Activated gamma-delta T cell treated with Interleukin-2 at 50 U/mL for 16 hours (primary cell): ENCODE measurements at regions not wholly inside any gene's neighbourhood (a gene's known extent, or its start where the extent isn't known, plus 50 kb on each side); places are given as distances from the start of the nearest gene placed in this dataset.
A peak's percentile ranks its signal among the peaks of the same experiment; 100 is the strongest.

ENCODE experiments used
- DNase-seq: peaks from one replicate; pipeline ENCODE4 v3.0.0-alpha.2; 2020

DNA sequence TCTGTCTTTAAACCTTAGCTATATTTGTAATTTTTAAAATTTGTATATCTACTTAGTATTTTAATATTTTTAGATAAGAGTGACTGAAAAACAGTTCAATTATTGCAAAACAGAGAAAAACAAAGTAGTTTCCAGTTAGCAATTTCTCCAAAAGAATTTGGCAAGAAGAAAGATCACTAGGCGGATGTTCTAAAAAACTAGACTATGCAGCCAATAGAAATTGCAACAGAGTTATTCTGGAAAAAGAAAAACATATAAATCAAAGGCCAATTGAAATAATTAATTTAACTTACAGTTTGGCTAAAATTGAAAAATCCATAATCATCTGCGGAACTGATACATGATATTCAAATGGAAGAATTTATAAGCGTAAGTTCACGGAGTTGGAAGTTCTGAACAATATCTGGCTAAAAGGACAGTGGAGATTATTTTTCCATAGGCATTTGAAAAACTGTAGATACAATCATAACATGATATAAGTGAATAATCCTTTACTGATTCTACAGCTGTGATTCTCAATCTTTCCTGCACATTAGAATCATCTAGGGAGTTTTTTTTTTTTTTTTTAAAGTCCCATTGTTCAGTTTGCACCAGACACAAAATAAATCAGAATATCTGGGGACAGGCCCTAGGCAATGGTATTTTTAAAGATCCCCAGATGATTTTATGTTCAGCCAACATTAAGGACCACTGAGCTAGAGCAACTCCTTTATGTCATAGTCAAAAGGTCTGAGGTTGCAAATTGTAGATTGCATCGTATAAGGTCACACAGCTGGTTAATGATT lies 605.1 kb upstream of the DAB2 start:
- DNase-seq: no peak

DNA sequence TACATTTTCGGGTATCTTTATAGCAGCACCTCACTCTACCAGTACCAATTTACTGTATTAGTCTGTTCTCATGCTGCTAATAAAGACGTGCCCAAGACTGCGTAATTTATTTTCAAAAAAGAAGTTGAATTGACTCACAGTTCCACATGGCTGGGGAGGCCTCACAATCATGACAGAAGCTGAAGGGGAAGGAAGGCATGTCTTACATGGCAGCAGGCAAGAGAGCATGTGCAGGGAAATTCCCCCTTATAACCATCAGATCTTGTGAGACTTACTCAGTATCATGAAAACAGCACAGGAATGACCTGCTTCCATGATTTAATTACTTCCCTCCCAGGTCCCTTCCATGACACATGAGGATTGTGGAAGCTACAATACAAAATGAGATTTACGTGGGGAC lies 602.6 kb upstream of the DAB2 start:
- no peak for DNase-seq

DNA sequence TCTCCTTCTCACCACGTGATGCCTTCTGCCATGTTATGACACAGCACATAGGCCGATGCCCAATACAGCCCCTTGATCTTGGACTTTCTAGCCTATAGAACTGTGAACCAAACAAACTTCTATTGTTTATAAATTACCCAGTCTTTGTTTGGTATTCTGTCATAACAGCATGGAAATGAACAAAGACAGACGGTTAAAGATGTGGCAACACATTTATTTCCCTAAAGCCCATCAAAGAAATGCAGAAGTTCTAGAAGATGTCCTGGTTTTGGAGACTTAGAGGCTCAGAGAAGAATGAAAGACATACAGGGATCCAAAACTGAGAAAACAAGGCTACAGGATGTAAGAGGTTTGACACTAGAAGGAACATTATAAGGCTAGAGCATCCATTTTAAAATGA lies 600.8 kb upstream of the DAB2 start:
- no peak for DNase-seq

DNA sequence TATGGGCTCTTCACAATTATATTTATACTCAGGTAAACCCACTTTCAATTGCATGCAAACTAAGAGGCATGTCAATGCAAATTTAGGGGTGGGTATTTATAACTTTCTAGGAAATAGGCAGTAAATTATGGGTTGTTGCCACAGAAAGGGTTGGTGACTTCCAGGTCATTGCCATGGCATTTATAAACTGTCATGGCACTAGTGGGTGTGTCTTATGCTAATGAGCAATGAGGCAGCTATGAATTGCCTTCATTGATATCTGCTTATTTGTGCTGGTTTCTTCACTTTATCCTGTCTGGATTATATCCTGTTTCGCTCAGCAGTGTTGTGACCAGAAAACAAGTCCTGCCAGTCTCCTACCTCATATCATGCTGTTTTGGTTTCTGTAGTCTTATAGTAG lies 597.3 kb upstream of the DAB2 start:
- DNase-seq: no peak

DNA sequence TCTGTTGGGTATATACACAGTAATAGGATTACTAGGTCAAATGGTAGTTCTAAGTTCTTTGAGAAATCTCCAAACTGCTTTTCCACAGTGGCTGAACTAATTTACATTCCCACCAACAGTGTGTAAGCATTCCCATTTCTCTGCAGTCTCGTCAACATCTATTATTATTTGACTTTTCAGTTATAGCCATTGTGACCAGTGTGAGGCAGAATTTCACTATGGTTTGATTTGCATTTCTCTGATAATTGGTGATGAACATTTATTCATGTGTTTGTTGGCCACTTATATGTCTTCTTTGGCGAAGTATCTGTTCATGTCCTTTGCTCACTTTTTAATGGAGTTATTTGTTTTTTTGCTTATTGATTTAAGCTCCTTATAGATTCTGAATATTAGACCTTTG lies 596.2 kb upstream of the DAB2 start:
- no peak for DNase-seq

DNA sequence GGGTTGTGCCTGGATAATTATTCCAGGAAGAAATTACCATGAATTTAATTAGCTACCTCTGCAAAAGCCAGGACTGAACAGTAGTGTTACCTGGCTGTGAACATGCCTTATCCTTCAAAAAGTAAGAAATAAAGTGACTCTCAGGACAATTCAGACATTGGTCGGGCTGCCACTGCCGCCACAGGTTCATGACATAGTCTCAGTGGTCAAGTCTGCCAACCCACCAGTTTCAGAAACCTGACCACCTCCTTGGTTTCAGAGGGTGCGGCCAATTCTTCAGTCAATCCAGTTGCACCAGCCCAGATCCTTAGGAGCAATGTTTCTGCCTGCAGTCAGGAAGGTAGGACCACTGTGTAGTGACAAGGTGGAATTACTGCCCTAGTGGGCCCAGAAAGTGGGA lies 593.1 kb upstream of the DAB2 start:
- DNase-seq: no peak

DNA sequence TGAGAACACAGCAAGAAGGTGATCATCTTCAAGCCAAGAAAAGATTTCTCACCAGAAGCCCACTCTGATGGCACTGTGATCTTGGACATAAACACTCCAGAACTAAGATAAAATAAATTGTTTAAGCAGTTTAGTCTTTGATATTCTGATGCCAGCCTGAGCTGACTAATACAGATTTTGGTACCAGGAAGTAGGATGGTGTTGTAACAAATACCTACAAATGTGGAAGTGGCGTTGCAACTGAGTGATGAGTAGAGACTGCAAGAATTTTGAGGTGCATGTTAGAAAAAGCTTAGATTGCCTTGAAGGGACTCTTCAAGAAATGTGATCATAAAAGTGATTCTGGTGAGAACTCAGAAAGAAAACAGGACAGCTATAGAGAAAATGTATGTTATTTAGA lies 592.4 kb upstream of the DAB2 start:
- DNase-seq: no peak

DNA sequence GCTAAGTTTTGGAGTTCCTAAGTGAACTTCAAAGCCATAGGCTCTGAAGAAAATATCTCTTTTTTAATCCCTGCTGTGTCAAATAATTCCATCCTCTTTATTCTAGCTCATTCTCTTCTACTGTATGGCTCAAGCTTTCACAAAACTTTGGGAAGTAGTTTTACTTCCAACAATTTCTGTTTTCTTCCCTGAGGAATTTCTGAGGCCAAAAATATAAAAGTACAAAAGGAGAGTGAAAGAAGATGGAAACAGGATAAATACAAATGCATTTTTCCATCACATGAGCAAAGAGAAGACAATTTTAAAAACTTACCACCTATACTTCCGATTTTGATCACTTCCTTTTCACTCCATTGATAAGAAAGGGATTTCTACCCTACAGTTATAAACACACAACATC lies 585.7 kb upstream of the DAB2 start:
- no peak for DNase-seq

DNA sequence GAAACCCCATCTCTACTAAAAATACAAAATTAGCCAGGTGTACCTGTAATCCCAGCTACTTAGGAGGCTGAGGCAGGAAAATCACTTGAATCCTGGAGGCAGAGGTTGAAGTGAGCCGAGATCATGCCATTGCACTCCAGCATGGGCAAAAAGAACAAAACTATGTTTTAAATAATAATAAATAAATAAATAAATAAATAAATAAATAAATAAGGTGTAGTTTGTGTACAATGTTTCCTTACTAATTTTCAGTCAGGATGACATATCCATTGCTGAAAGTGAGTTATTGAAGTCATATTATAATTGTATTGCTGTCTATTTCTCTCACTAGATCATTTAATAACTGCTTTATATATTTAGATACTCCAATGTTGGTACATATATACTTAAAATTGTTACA lies 581.5 kb upstream of the DAB2 start:
- no peak for DNase-seq

DNA sequence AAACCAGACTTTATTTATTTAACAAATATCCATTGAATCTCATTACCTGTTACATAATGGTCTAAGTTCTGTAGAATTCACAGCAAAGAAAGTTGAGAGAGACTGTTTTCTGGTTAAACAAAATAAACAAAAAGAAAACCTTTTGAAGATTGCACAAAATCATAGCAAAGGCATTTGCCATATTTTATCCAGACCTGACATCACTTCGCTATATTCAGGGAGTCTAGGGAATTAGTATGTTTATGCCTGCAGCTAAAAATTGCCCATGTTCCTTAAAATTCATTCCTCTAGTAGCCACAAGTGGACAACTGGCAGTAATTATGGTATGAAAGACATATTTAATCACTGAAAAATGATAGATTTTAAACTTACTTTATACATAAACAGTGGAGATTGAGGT lies 577.0 kb upstream of the DAB2 start:
- DNase-seq: no peak

DNA sequence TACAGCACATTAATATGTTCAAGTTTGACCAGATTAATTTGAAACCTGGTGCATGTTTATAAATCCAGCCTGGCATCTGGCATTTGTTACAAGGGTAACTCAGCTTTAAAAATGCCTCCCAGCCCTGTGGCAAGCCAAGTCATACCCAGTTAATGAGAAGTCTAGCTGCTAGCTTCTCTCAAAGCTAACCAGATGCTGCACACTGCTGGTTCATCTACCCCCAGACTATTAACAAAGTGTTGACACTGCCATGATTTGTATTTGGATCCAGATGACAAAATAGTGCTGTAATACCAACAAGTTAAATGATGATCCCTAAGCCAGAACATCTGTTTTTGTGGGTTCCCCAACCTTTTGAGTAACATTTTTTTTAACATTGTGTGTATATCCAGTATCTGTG lies 573.7 kb upstream of the DAB2 start:
- no peak for DNase-seq

DNA sequence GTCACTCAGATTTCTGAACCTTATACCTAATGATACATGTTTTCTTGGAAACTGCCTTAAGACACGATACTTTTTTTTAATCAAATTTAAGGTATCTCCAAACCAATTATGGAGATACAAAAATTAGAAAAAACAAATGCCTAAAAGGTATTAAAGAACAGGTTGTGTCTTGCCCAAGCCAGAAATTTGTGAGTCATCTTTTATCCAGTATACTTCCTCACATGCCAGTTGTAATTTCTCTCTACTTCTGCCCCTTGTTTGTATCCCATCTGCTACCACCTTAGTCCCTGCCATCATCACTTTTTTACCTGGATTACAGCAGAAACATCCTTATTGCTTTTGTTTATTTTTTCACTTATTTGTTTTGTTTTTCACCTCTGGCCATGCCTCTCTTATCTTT lies 571.2 kb upstream of the DAB2 start:
- no peak for DNase-seq

DNA sequence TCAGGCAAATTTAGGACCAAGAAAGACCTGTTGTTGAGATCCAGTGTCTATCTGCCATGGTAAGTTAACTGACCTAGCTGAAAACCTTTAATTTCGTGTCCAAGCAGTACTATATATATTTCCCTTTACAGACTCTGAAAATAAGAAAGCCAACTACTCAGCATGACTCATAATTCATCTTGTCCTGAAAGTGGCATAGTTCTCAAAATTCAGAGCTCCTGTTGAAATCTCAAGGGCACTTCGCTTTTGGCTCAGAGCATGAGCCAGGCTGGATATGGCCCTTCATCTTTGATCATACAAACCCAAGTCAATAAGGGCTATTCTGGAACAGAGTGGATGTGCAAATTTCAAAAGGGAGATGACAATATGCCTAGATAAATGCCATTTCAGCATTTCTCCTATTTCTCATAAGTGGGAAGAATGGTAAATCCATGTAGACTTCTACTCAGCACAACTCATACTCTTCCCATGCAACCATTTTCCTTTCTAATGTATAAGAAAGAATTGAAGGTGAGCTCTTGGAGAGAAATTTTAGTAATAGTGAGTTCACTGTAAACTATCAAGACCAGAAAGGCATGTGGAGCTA lies 567.9 kb upstream of the DAB2 start:
- no peak for DNase-seq

DNA sequence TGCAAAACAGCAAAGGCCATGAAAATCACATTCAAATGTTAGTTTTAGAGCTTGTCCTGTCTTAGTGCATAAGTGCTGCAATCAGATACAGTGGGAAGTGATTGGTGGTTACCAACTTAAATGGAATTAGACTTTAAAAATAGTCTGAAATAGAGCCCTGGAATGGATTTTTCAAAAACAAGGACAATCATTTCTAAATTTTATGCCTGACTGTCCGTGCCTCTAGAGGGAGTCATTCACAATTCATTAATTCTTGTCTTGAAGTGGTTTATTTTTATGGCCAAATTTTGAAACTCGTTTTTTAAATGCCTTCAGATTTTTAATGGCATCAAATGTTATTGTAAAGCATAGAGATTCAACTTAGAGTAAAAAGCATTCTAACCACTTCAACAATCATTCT lies 561.8 kb upstream of the DAB2 start:
- no peak for DNase-seq

DNA sequence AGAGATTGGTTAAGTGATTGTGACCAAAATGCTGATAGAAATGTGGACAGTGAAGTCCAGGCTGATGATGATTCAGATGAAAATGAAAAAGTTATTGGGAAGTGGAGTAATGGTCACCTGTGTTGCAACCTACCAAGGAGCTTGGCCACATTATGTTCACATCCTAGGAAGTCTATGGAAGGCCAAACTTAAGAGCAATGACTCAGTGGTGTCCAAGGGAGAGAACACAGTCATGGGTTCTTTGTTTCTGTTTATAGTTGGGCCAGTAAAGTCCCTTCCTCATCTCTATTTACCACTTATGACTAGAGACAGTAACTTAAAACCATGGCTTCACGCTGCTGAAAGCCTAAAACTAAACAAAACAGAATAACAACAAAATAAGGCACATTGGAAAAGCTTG lies 555.3 kb upstream of the DAB2 start:
- DNase-seq: no peak

DNA sequence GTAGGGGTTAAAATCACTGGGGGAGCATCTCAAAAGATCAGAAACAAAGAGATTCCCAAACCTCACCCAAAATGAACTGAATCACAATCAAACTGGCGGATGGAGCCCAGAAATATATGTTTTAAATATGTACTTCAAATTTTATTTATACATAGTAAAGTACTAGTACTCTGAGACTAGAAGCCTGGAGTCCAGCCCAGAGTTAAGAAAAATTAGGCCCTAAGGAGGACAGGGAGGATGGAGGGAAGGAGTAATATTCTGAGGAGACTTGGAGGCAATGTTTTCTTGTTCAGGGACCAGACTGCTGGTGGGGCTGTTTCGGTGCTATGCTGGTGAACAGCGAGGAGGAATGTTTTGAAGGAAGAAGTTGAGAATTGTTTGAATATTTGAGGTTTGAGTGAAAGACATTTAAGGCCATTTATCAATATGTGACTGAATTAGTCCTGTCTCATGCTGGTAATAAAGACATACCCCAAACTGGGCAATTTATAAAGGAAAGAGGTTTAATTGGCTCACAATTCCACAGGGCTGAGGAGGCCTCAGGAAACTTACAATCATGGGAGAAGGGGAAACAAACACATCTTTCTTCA lies 552.4 kb upstream of the DAB2 start:
- no peak for DNase-seq

DNA sequence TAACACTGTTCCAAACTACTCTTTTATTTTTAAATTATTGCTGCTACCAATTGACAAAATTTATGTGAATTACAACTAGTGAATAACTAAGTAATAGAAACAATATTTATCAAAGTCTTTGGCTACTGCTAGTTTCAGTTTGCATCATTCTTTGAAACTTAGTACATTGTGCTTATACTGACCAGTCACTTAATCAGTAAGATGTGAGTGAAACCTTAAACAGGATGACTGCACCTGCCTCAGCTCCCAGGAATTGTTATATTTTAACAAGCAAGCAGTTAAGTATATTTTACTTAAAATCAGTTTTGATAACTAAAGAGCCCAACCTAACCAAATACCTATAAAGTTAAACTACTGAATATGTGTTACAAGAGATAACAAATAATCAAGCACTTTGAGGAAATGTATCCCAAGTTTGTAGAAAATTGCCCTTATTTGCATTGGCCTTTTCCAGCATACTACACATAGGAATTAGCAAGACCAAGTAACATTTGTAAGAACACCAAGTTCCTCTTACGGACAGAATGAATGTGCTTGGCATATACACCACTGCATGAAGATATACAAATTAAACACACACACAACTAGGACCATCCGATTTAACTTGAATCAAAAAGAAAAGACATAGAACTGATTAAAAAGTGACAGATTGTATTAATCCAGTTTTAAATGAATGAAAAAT lies 545.5 kb upstream of the DAB2 start:
- DNase-seq: no peak

DNA sequence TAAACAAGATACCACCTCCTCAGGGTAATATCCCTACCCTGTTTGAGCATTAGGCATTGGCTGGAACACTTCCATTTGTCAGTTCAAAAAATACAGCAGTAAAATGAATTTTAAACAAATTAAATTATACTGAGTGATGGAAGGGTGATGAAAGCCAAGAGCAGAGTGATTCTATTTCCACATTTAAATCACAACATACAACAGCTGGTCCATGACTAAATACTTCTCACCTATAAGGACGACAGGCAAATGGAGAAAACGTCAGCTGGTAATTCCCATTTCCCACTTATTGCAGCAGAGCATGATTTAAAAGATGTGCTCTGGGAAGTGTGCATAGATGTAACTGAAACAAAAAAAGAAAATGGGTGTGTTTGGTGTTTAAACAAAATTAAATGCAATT lies 543.6 kb upstream of the DAB2 start:
- DNase-seq: no peak

DNA sequence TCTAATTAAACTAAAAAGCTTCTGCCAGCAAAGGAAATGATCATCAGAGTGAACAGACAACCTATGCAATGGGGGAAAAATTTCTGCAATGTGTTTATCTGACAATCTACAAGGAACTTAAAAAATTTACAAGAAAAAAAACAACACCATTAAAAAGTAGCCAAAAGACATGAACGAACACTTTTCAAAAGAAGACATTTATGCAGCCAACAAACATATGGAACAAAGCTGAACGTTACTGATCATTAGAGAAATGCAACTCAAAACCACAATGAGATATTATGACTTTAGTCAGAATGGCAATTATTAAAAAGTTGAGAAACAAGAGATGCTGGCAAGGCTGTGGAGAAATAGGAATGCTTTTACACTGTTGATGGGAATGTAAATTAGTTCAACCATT lies 530.4 kb upstream of the DAB2 start:
- DNase-seq: no peak

DNA sequence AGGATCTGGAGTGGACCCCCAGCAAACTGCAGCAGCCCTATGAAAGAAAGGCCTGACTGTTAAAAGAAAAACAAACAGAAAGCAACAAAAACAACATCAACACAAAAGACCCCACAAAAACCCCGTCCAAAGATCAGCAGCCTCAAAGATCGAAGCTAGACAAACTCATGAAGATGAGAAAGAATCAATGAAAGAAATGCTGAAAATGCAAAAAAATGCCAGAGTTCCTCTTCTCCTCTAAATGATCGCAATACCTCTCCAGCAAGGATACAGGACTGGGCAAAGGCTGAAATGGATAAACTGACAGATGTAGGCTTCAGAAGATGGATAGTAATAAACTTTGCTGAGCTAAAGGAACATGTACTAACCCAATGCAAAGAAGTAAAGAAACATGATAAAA lies 526.3 kb upstream of the DAB2 start:
- DNase-seq: no peak

DNA sequence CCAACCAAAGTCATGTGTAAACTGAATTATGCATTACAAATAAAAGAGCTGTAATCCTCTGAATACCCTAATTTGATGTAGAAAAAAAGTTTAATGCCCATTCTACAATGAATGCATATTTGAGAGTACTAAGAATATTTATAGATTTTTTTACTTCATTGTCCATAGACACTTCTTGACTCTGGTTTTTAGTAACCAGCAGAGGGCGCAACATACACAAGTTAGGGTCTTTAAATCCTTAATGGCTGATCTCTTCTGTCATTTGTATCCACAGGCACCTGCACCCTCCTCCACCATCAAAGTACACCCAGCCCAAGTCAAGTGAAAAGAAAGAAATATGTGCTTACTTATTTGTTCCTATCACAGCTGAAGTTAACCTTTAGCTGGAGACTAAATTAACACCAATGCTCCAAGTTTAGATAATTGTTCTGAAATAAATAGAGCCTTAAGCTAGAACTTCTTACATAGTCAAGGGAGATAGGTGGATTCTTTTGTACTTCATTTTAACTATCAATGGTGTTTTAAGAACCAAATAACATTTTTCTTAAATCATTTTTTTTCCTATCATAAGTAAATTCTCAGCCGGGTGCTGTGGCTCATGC lies 524.2 kb upstream of the DAB2 start:
- peak; percentile 60 for DNase-seq

DNA sequence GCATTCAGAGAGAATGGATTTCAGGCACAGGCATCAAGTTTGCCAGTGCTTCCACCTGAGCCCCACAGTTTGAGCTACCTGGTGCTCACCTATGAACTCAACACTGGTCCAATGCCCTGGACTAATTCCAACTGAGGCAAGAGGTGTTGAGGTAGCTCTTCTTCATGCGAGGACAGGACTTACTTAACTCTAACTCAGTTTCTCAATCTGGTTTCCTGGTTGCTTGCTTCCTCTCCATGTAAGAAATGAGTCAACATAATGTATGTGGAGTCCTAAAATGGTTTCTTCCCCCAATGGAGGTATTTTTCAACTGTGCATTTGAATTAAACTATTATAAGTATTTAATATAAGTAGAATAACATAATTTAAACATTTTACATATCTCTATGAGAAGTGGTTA lies 523.6 kb upstream of the DAB2 start:
- no peak for DNase-seq

DNA sequence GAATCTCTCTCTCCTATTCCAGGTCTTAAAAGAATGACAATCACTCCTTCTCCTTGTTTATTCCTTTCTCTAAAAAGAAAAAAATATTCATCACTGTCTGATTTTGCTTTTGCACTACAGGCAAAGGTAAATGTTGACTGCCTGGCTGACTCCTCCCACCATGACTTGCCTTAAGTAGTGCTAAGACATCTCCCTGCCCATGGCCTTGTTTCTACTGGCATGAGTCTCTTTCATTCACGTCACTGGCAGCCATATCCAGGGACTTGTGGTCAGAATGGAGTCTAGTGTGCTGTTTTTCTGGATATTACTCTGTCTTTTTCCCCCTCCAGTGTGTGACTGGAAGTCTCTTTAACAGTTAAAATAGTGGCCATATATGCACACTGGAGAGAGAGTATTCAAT lies 522.9 kb upstream of the DAB2 start:
- DNase-seq: no peak
